NCI-H1092 (cell line): ENCODE measurements at regions not wholly inside any gene's neighbourhood (a gene's known extent, or its start where the extent isn't known, plus 50 kb on each side); places are given as distances from the start of the nearest gene placed in this dataset.

Source experiments
- DNase-seq: peaks from one replicate; lab custom pipeline; 2025; lab: John Stamatoyannopoulos, UW

- no peak for DNase-seq
These were observed 659.5 kb downstream of the TSN start for GRCh38 chr2:122414902-122415301.

GRCh38 chr2:122417114-122417513 lies 661.7 kb downstream of the TSN start:
- no peak for DNase-seq

GRCh38 chr2:122421775-122422174 lies 666.3 kb downstream of the TSN start:
- DNase-seq = no peak

GRCh38 chr2:122422384-122422991 lies 667.0 kb downstream of the TSN start:
- no peak for DNase-seq

- DNase-seq = no peak
These were observed 668.5 kb downstream of the TSN start for GRCh38 chr2:122423934-122424333.

- DNase-seq = no peak
These were observed 677.8 kb downstream of the TSN start for GRCh38 chr2:122433123-122433754.

- no peak for DNase-seq
These were observed 689.6 kb downstream of the TSN start for GRCh38 chr2:122445003-122445402.

GRCh38 chr2:122446761-122447160 lies 691.3 kb downstream of the TSN start:
- DNase-seq = no peak

GRCh38 chr2:122447237-122447636 lies 691.8 kb downstream of the TSN start:
- no peak for DNase-seq

- peak; percentile 1 for DNase-seq
These were observed 695.6 kb downstream of the TSN start for GRCh38 chr2:122451040-122451439.

- no peak for DNase-seq
These were observed 696.2 kb downstream of the TSN start for GRCh38 chr2:122451697-122452096.

GRCh38 chr2:122469147-122469546 lies 713.7 kb downstream of the TSN start:
- DNase-seq = no peak

- DNase-seq = no peak
These were observed 716.3 kb downstream of the TSN start for GRCh38 chr2:122471753-122472152.

- DNase-seq = no peak
These were observed 722.7 kb downstream of the TSN start for GRCh38 chr2:122478117-122478516.

GRCh38 chr2:122478771-122479170 lies 723.3 kb downstream of the TSN start:
- no peak for DNase-seq

GRCh38 chr2:122480501-122481243 lies 725.2 kb downstream of the TSN start:
- DNase-seq = no peak

- DNase-seq = no peak
These were observed 725.8 kb downstream of the TSN start for GRCh38 chr2:122481244-122481622.

- no peak for DNase-seq
These were observed 726.3 kb downstream of the TSN start for GRCh38 chr2:122481717-122482116.

GRCh38 chr2:122486086-122486485 lies 730.6 kb downstream of the TSN start:
- DNase-seq = no peak

GRCh38 chr2:122486705-122487415 lies 731.4 kb downstream of the TSN start:
- no peak for DNase-seq

GRCh38 chr2:122491011-122491410 lies 735.6 kb downstream of the TSN start:
- DNase-seq = no peak

GRCh38 chr2:122500316-122501105 lies 745.1 kb downstream of the TSN start:
- no peak for DNase-seq
